GM19240 (cell line): ENCODE measurements at regions not wholly inside any gene's neighbourhood (a gene's known extent, or its start where the extent isn't known, plus 50 kb on each side); places are given as distances from the start of the nearest gene placed in this dataset.

ENCODE experiments used
- DNase-seq: peaks from one replicate; pipeline ENCODE4 v3.0.0; 2011; ENCODE audit warnings: low spot score; ENCODE audit not compliant: insufficient read length

DNA sequence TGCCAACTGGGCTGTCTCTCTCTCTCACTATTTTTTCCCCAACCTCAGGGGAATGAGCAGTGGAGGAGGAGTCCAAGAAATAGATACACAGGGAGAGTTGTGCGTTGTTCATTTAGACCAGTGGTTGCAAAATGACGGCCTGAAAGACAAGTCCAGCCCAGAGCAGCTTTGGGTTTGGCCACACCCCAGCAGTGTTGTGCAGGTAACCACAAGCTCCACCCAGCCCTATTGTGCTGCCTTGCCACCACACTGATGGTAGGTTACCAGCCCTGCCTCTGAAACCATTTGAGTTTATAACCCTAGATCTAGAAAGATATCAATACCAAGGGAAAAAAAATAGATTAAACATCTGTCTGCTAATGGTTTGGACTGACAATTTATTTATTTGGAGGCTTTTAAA is 144.3 kb downstream of the CMPK2 start:
- DNase-seq, result no peak

- no peak for DNase-seq
Measured at GRCh38 chr2:6722574-6722973, 143.1 kb downstream of the CMPK2 start.

GRCh38 chr2:6723865-6724604 is 141.7 kb downstream of the CMPK2 start:
- DNase-seq, result no peak

DNA sequence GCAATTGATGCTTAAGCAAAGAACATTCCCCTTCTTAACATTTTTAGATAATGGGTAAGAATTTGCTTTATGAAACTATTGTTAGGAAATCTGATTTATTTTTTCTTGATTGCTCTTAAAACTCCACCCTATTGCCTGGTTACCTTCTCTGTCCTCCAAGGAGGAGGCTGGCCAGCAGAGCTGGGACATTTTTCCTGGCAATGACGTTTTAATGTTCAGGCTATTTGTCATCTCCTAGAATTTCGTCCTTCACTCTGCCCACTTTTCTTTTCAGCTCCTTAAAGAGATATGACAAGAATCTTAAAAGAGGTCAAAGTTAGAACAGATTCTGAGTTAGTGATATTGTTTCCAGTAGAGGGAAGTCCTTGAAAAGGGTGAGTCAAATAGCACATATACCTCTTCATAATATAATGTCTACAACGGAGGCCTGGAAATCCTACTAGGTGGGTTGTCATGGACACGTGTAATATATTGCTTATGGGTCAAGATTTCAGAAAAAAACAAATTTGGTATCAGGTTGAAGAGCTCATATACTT is 141.0 kb downstream of the CMPK2 start:
- no peak for DNase-seq

DNA sequence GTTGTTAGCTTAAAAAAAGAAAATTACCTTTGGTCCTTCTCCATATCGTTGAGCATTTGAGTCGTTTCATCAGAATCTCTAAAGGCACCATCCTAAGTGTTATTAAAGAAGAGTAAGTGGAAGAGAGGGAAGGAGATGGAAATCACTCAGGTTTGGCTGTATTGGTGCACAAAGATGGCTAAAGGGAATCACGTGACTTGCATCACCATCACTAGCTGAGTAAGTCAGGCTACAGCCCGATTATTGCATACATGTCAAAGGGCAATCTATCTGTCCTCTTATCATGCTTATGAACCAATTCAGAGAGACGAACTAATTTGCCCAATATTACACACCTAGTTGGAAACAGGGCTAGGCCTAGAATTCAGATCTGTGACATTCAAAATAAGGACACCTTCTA is 137.6 kb downstream of the CMPK2 start:
- no peak for DNase-seq

DNA sequence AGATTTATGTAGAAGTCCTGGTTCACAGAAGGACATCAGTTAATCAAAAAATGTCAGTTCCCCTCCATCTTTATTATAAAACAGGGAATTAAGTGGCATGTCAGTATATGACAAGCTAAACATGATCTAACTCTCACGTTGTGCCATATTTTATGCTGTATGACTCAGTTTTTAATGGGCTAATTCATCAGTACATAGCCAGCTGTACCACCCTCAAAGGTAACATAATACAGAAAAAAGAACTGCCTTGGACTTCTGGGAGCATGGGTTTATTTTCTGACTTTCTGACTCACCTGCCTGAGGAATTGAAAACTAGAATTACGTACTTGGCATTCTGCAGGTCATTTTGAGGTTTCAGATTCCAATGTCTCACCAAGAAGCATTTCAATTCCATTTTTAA is 135.7 kb downstream of the CMPK2 start:
- no peak for DNase-seq

DNA sequence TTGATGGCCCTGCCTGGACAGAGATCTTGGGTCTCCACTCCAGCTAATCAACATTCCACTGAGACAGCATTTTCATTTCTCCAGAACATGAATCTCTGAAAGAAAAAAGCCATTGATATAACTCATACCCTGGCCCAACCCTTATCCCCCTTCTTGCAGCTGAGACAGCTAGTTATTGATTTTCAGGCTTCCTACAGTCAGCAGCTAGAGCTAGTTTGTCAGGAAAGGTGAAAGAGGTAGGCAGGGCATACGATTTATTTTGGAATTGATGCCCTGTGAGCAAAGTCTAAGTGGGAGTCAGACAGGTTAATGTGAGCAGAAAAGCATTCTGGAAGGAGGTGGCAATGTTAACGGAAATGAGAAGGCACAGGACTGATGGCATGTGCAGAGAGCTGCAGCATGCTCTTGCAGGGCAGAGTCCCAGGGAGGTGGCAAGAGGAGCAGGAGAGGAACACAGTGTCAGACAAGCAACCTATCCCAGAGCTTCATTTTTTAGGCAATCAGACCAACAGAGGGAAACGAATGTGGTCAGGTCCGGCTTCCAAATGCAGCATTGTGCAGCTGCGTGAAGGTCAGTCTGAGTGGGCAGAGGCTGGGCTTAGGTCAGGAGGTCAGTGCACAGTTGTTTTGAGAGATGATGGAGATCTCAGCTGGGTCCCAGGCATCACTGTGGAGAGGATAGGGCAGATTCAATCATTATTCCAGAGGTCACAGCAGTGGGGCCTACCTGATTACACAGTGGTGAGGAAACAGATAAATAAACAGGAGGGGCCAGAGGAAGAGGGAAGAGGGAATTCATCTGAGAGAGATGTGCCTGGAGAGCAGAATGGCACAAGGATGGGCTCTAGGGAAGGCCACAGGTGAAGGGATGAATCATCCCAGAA is 134.8 kb downstream of the CMPK2 start:
- DNase-seq, result no peak

GRCh38 chr2:6739547-6739946 is 126.2 kb downstream of the CMPK2 start:
- DNase-seq, result no peak

DNA sequence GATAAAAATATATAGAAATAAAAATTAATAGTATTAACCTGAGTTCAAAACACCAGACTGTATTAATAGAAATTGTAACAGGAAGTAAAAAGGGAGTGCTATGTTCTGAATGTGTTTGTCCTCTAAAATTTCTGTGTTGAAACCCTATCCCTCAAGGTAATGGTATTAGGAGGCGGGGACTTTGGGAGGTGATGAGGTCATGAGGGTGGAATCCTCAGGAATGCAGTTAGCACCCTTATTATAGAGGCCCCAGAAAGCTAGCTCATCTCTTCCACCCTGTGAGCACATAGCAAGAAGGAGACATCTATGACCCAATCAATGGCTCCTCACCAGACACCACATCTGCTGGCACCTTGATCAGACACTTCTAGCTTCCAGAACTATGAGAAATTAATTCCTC is 124.5 kb downstream of the CMPK2 start:
- DNase-seq, result no peak

GRCh38 chr2:6744038-6744437 is 121.7 kb downstream of the CMPK2 start:
- no peak for DNase-seq

DNA sequence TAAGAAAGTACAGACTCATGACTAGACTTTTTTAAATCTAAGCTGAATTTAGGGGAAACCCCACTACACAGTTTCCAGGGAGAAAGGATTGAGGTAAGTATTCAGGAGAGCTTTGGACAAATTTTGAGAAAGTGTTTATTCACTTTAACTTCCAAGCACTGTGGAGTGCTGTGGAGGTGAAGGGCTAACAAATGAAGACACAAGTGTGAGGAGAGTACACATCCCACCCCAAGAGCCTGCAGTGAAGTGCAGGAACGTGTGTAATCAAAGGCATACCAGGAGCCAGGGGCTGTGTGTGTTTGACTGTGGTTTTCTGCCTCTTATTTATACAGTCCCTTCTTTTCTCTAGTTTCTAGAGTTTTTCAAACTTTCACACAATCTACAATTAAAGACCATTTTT is 118.3 kb downstream of the CMPK2 start:
- DNase-seq, result no peak

DNA sequence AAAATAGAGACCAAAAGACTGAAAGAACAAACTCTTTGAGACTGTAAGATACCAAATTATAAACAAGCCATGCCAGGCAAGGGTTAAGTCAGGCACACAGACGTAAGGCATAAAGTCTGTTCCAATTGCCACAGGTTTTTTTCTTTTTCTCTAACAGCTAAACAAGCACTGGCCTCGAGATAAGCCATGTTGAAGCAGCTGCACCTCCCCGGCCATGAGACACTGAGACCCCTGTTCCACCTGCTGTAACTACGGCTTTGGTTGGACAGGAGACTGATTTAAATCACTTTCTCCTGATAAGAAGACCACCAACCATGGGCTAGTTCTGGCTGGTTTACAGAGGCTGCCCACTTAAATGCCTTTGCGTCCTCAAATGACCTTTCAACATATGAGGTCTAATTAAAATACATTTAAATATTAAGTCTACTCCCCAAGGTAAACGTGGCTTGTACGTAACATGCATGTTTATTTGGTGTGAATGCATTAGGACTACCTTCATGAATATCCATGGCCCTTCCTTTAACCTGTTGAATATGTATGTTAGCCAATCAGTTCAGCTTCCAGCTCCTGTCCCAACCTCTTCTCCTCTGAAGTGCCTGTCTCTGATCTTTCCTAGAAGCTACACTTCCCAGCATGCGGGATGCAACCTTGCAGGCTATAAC is 117.2 kb downstream of the CMPK2 start:
- DNase-seq, result no peak

GRCh38 chr2:6749962-6750361 is 115.7 kb downstream of the CMPK2 start:
- DNase-seq, result no peak

DNA sequence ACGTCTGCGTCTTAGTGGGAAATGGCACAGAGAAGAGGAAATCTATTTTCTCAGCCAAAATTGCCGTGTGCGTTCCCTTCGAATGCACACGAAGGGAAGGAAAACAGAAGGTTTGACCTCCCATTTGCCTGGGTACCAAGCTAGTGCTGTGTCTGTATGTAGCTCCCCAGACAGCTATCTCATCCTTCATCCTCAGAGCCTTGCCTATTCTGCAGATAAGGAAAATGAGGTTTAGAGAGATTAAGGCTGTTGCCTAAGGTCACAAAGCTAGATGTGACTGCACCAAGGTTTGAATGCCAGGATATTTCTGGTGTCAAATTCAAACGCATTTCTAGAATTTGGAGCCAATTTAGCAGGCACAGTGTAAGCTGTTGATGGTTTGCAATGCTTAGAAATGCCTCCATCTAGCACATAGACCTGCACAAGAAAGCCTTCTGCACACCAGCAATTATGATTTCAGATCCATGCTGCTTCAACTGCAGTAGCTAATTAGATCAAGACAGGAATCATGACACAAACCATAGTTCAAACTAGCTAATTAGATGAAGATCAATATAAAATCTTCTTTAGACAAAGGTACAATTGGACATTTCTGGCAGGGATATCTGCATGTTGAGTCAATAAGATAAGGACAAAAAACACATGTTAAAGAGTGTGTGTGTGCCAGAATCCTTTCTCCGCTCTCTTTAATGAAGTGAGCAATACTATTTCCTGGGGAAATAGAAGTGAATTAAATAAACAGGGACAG is 115.1 kb downstream of the CMPK2 start:
- no peak for DNase-seq

DNA sequence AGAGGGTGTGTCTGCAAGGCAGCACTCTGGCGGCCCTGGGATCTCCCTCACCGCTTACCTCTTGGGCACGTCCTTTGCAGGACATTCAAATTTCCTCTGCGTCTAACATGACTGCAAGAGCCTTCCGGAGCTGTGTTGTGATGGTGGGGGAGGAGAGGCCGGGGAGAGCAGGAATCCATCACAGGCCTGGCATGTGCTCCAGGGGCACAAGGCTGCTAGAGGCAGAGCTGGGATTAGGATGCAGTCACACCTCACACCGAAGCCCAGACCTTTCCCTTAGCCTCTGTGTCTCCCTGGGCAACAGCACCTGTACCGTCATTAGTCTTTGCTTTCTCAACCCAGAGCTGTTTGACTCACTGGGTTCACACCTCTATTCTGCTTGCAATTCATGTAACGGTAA is 111.3 kb downstream of the CMPK2 start:
- DNase-seq, result no peak

DNA sequence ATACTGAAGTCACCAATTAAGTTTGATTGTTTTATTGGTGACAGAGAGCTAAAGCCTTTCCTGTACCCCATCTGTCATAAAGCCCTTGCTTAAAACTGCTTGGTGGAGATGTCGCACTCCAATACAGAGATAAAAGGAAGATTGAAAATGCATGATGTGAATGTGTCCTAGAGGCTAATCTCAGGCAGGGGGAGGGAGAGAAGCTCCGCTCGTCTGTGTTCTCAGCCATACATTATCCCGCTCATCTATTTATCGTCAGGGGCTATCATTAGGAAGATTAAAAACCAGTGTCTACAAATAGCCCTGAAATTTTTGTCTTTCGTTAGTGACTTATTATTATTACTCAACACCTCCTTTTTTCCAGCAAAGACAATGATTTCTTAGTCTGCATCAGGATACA is 110.3 kb downstream of the CMPK2 start:
- DNase-seq, result no peak

- DNase-seq, result no peak
Measured at GRCh38 chr2:6757215-6757614, 108.5 kb downstream of the CMPK2 start.

GRCh38 chr2:6759689-6760088 is 106.0 kb downstream of the CMPK2 start:
- no peak for DNase-seq

- no peak for DNase-seq
Measured at GRCh38 chr2:6760132-6760531, 105.6 kb downstream of the CMPK2 start.

DNA sequence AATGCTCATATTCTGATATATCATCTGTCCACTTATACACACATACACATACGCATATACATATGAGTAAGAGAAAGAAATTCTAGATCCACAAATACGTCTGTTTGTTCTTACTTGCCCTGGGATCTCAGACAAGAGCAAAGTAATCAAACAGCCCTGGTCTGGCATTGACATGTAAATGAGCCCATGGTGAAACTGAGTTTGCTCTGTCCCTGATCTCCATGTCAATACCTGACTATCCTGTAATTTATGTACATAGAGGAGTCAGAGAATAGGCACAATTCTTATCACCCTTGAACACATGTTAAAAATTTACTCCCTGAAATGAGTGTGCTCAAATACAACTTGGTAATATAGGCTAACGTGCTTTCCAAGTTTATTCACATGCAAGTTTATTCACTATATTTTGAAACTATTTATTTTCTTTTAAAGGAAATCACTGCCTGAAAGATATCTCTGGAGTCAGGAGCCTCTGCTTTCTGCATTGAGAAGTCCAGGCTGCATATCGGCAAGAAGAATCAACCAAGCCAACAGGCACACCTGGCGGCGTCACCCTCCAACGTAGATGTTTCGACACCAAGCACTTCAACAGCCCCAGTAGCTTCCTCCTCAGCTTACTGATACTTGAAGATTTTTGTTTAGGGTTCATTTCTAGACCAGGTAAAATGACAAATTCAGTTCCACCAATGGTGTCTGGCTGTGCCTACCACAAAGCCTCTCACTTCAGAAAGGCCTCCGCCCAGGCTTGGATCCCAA is 100.6 kb downstream of the CMPK2 start:
- DNase-seq, result no peak

- DNase-seq, result no peak
Measured at GRCh38 chr2:6769346-6769745, 96.4 kb downstream of the CMPK2 start.
